ENCODE measurements at regions not wholly inside any gene's neighbourhood (a gene's known extent, or its start where the extent isn't known, plus 50 kb on each side); places are given as distances from the start of the nearest gene placed in this dataset.

GRCh38 chr5:36452424-36453006 lies 150.8 kb upstream of the RANBP3L start:
- no peak for TF ChIP-seq CTCF (IDR thresholded peaks at IDR 0.05; ENCODE audit: insufficient read depth, low read length)
- no peak for TF ChIP-seq POLR2AphosphoS5 (IDR thresholded peaks at IDR 0.05; ENCODE audit: low read depth)

Data from HL-60 (cell line).